K562 (cell line): ENCODE measurements at regions not wholly inside any gene's neighbourhood (a gene's known extent, or its start where the extent isn't known, plus 50 kb on each side); places are given as distances from the start of the nearest gene placed in this dataset.

Experiments used
- ATAC-seq: fragments of 200-7000 bp; cut with Tn5 transposase; 3 replicates; pipeline ENCODE4 v1.9.1; 2020; ENCODE audit warnings: moderate library complexity
- BruUV-seq: library from RNA; stranded (reverse); fragments of 400-500 nt; replicated peaks from 2 replicates; lab custom pipeline; 2021; lab: Mats Ljungman, UMichigan
- CTCF ChIA-PET: fragments of 300-600 bp; formaldehyde crosslinking; extraction: SDS; loops from one replicate; lab custom pipeline; 2021; ENCODE audit warnings: low intra/inter-chr PET ratio; lab: Yijun Ruan, JAX
- POLR2A ChIA-PET: fragments of 300-600, 350-650 bp; sonication (Branson Sonifier 250); formaldehyde crosslinking; extraction: SDS; loops from one replicate; lab custom pipeline; 2021; ENCODE audit warnings: antibody characterized with exemption, inconsistent platforms; lab: Yijun Ruan, JAX
- DNase-seq, 4 experiments: peaks; one replicate each; pipeline versions ENCODE4 v3.0.0 to v3.0.0-alpha.2; 2011 to 2018; ENCODE audit warnings: low spot score in 3 of 4, mixed read lengths in 3 of 4; ENCODE audit errors: extremely low read depth in 1 of 4
- FAIRE-seq: peaks from 2 replicates; lab custom pipeline; 2011; peaks lifted over from hg19 to GRCh38; lab: Jason Lieb, UNC
- H2AFZ ChIP-seq: 2 replicates; pipeline ENCODE4 v1.6.0; 2011; ENCODE audit warnings: low read depth, low read length, control low read depth, inconsistent platforms
- H3K27ac ChIP-seq: fragments of 200-600 bp; 3 replicates; pipeline ENCODE4 v1.8.0; 2011; ENCODE audit warnings: low read depth, mild to moderate bottlenecking, control low read depth, inconsistent platforms, low read length, moderate library complexity, mixed read lengths; ENCODE audit errors: extremely low read depth
- H3K27me3 ChIP-seq, 2 experiments: fragments of 300-600 bp in 1 of 2; 2 replicates in 1 of 2; 3 replicates in 1 of 2; pipeline versions ENCODE4 v1.6.0 to v1.8.0; 2011; ENCODE audit warnings: inconsistent platforms in 2 of 2, low read length in 2 of 2, mild to moderate bottlenecking in 1 of 2, mixed read lengths in 1 of 2, moderate library complexity in 1 of 2; ENCODE audit not compliant: control insufficient read depth in 2 of 2, insufficient read depth in 2 of 2
- H3K36me3 ChIP-seq: fragments of 300-600 bp; 3 replicates; pipeline ENCODE4 v1.8.0; 2011; ENCODE audit warnings: mild to moderate bottlenecking, low read length, inconsistent platforms; ENCODE audit not compliant: control insufficient read depth, insufficient read depth
- H3K4me1 ChIP-seq, 2 experiments: fragments of 200-600 bp in 1 of 2; replicated peaks in 1 of 2; 2 replicates in 1 of 2; 3 replicates in 1 of 2; pipeline versions ENCODE4 v1.5.1 to v1.8.0; 2011; ENCODE audit warnings: inconsistent platforms in 2 of 2, low read length in 2 of 2, mild to moderate bottlenecking in 1 of 2, mixed read lengths in 1 of 2, moderate library complexity in 1 of 2; ENCODE audit not compliant: control insufficient read depth in 2 of 2, insufficient read depth in 2 of 2
- H3K4me2 ChIP-seq: 2 replicates; pipeline ENCODE4 v1.6.1; 2011; ENCODE audit warnings: low read length, control low read depth, inconsistent platforms, mixed read lengths; ENCODE audit not compliant: insufficient read depth
- H3K4me3 ChIP-seq: fragments of 200-600 bp; sonication (generic), shearing (Covaris generic); 2 replicates; pipeline ENCODE4 v1.5.1; 2016; ENCODE audit warnings: control low read depth, inconsistent platforms
- H3K79me2 ChIP-seq: fragments of 200-600 bp; 3 replicates; pipeline ENCODE4 v1.8.0; 2011; ENCODE audit warnings: low read length, inconsistent platforms; ENCODE audit not compliant: control insufficient read depth, insufficient read depth
- H3K9ac ChIP-seq, 2 experiments: 2 replicates each; pipeline versions ENCODE4 v1.6.0 to v1.6.1; 2011; ENCODE audit warnings: low read depth in 2 of 2, low read length in 2 of 2, control low read depth in 1 of 2, inconsistent platforms in 1 of 2, mild to moderate bottlenecking in 1 of 2, mixed read lengths in 1 of 2; ENCODE audit not compliant: insufficient read depth in 1 of 2
- H3K9me1 ChIP-seq: one replicate; pipeline ENCODE4 v1.6.0; 2011; ENCODE audit warnings: inconsistent platforms, mild to moderate bottlenecking, low read length, moderate library complexity; ENCODE audit not compliant: control insufficient read depth, insufficient read depth
- H3K9me3 ChIP-seq: replicated peaks from 2 replicates; pipeline ENCODE4 v1.5.1; 2011; ENCODE audit warnings: low read depth, low read length, inconsistent platforms; ENCODE audit not compliant: control insufficient read depth, insufficient read depth
- H4K20me1 ChIP-seq: replicated peaks from 2 replicates; pipeline ENCODE4 v1.6.1; 2011; ENCODE audit warnings: low read length, inconsistent platforms, mixed read lengths; ENCODE audit not compliant: control insufficient read depth, insufficient read depth
- BCLAF1 ChIP-seq, 2 experiments: fragments of 450-650 bp in 1 of 2; IDR thresholded peaks; 2 replicates each; pipeline ENCODE4 v1.6.1; 2011 to 2017; ENCODE audit warnings: low read depth in 2 of 2, antibody characterized with exemption in 1 of 2, borderline replicate concordance in 1 of 2, low read length in 1 of 2, mild to moderate bottlenecking in 1 of 2, mixed read lengths in 1 of 2; ENCODE audit not compliant: control insufficient read depth in 1 of 2
- EP400 ChIP-seq: fragments of 450-650 bp; IDR thresholded peaks from 2 replicates; pipeline ENCODE4 v1.6.1; 2017; ENCODE audit warnings: antibody characterized with exemption, mild to moderate bottlenecking, moderate library complexity
- ESRRA ChIP-seq: fragments of 450-650 bp; IDR thresholded peaks from 2 replicates; pipeline ENCODE4 v1.6.1; 2014; ENCODE audit warnings: low read depth, mild to moderate bottlenecking, moderate library complexity, borderline replicate concordance
- FOXJ2 ChIP-seq: fragments of 200-800 bp; sonication (Bioruptor generic); IDR thresholded peaks from 2 replicates; pipeline ENCODE4 v1.6.1; 2016; ENCODE audit warnings: missing genetic modification characterization, missing compliant biosample characterization
- GABPB1 ChIP-seq: sonication (generic); formaldehyde crosslinking; IDR thresholded peaks from 2 replicates; pipeline ENCODE4 v1.8.0; 2022; ENCODE audit warnings: mild to moderate bottlenecking, missing genetic modification reagents
- KLF1 ChIP-seq: fragments of 450-650 bp; IDR thresholded peaks from 2 replicates; pipeline ENCODE4 v1.6.1; 2016; ENCODE audit warnings: missing genetic modification characterization, missing compliant biosample characterization
- LARP7 ChIP-seq: fragments of 450-650 bp; IDR thresholded peaks from 2 replicates; pipeline ENCODE4 v1.6.1; 2016
- NFATC3 ChIP-seq: fragments of 450-650 bp; IDR thresholded peaks from 2 replicates; pipeline ENCODE4 v1.6.1; 2017; ENCODE audit warnings: mild to moderate bottlenecking
- SREBF2 ChIP-seq: sonication (generic); formaldehyde crosslinking; IDR thresholded peaks from 2 replicates; pipeline ENCODE4 v1.4.0; 2020; ENCODE audit warnings: mild to moderate bottlenecking, missing genetic modification reagents
- SUPT5H ChIP-seq: fragments of 450-650 bp; IDR thresholded peaks from 2 replicates; pipeline ENCODE4 v1.6.1; 2016
- TAF15 ChIP-seq: fragments of 200-400 bp; formaldehyde crosslinking; IDR thresholded peaks from 2 replicates; pipeline ENCODE4 v1.6.1; 2017; ENCODE audit warnings: mild to moderate bottlenecking, low read depth, low read length, moderate library complexity
- ZBTB12 ChIP-seq: fragments of 250-450 bp; sonication (Bioruptor Pico); IDR thresholded peaks from 2 replicates; pipeline ENCODE4 v1.4.0; 2020
- ZKSCAN3 ChIP-seq: fragments of 250-450 bp; sonication (Bioruptor Pico); IDR thresholded peaks from 2 replicates; pipeline ENCODE4 v1.4.0; 2020
- ZNF395 ChIP-seq: fragments of 200-800 bp; sonication (Bioruptor generic); IDR thresholded peaks from 2 replicates; pipeline ENCODE4 v1.6.1; 2017; ENCODE audit warnings: missing genetic modification characterization, missing compliant biosample characterization
- ZNF431 ChIP-seq: sonication (generic); formaldehyde crosslinking; IDR thresholded peaks from 2 replicates; pipeline ENCODE4 v1.8.0; 2022; ENCODE audit warnings: mild to moderate bottlenecking, missing genetic modification reagents
- ZNF583 ChIP-seq: fragments of 250-450 bp; sonication (Bioruptor Pico); IDR thresholded peaks from 2 replicates; pipeline ENCODE4 v1.4.0; 2020
- WGBS: fragments of 100-300 bp; shearing (Covaris generic); methylation state at CpG from one replicate; pipeline ENCODE4 v1.1.6; 2016; ENCODE audit warnings: low coverage, mixed read lengths; ENCODE audit not compliant: insufficient coverage; ENCODE audit errors: missing lambda C conversion rate; 5-methylcytosine and 5-hydroxymethylcytosine counted together
- in situ Hi-C: fragments of 300-500 bp; cut with MboI; formaldehyde crosslinking; loops from 4 replicates; pipeline ENCODE4 v1.15.0; 2018; ENCODE audit warnings: inconsistent platforms, mixed read lengths
- intact Hi-C: fragments of 100-400 bp; cut with micrococcal nuclease; formaldehyde crosslinking; loops from 2 replicates; pipeline ENCODE4 v1.14.2; 2022

- TF ChIP-seq SREBF2 (no peak), NFATC3 (peak; percentile 83; the same call in 1 of the 2 replicates), LARP7 (no peak)
Observed at GRCh38 chr13:50125304-50125553, 110.0 kb downstream of the KCNRG start (continued).

- peak; percentile 74 to 81 (median 79) for DNase-seq
- H4K20me1 ChIP-seq: no peaks in the 10 kb centered on the region
- in situ Hi-C loops: no loop called here
- H3K36me3 ChIP-seq: peaks cover 3% of the 10 kb centered on the region; the same call in 1 of the 3 replicates
- intact Hi-C loops: loop anchor here (2.0 kb wide), 1 partner anchor 41 kb away; no protein-coding TSS in a partner anchor
- H3K4me2 ChIP-seq: peak overlapping the region; percentile 89
- H3K79me2 ChIP-seq: peaks cover 39% of the 10 kb centered on the region
- FAIRE-seq: no peak
- no peaks in the 10 kb centered on the region for H3K9me1 ChIP-seq
- peak overlapping the region; percentile 87 for H2AFZ ChIP-seq
- POLR2A ChIA-PET: interaction anchor here (0.6 to 2.8 kb wide), 20 partner anchors 9 to 869 kb away, joined by 3 to 11 read pairs (median 4); no protein-coding TSS in a partner anchor
- H3K27me3 ChIP-seq: no peaks in the 10 kb centered on the region
- peak overlapping the region; percentile 90 for H3K27ac ChIP-seq
- H3K9ac ChIP-seq: peak overlapping the region; percentile 91 to 97
- CTCF ChIA-PET: no interaction called here
- WGBS: 4% methylated on average over 10 of the region's 87 CpGs
- peak; percentile 50 for ATAC-seq
- H3K4me1 ChIP-seq: peaks cover 20 to 31% of the 10 kb centered on the region in 2 experiments; a peak in 4 of 5 replicates
- H3K9me3 ChIP-seq: no peaks in the 10 kb centered on the region
- no TSS peak for BruUV-seq
- peak overlapping the region; percentile 87 for H3K4me3 ChIP-seq
- TF ChIP-seq ESRRA: no peak
- no peak for TF ChIP-seq TAF15
- TF ChIP-seq ZKSCAN3 (CRISPR knock-in tag): no peak
- TF ChIP-seq FOXJ2 (tag): 0 out of 2 replicates have a peak, but pooled peaks have one; percentile 26
- peak; percentile 44; the same call in 1 of the 2 replicates for TF ChIP-seq EP400
- TF ChIP-seq GABPB1: 0 out of 2 replicates have a peak, but pooled peaks have one; percentile 48
- peak; percentile 65; the same call in 1 of the 2 replicates for TF ChIP-seq ZNF431 (CRISPR knock-in tag)
- TF ChIP-seq SUPT5H: peak; percentile 63; the same call in 1 of the 2 replicates
- TF ChIP-seq ZNF395 (CRISPR knock-in tag): 0 out of 2 replicates have a peak, but pooled peaks have one; percentile 72
- TF ChIP-seq ZNF583 (CRISPR knock-in tag): 0 out of 2 replicates have a peak, but pooled peaks have one; percentile 9
- TF ChIP-seq KLF1 (tag): 0 out of 2 replicates have a peak, but pooled peaks have one; percentile 32
- TF ChIP-seq ZBTB12 (CRISPR knock-in tag): no peak
- TF ChIP-seq BCLAF1 (IDR thresholded peaks at IDR 0.05; ENCODE audit: borderline replicate concordance in 1 of 2, control insufficient read depth in 1 of 2, low read depth in 2 of 2, low read length in 1 of 2): no peak
Observed at GRCh38 chr13:50125554-50126262, 110.5 kb downstream of the KCNRG start.
